ENCODE measurements at regions not wholly inside any gene's neighbourhood (a gene's known extent, or its start where the extent isn't known, plus 50 kb on each side); places are given as distances from the start of the nearest gene placed in this dataset.

GRCh38 chr10:4371691-4372295 lies 454.2 kb upstream of the AKR1E2 start:
- no peak for DNase-seq

GRCh38 chr10:4370376-4370775 lies 455.6 kb upstream of the AKR1E2 start:
- no peak for DNase-seq

- DNase-seq: no peak
Observed at GRCh38 chr10:4361581-4361980, 464.4 kb upstream of the AKR1E2 start.

- DNase-seq: no peak
Observed at GRCh38 chr10:4359003-4359402, 467.0 kb upstream of the AKR1E2 start.

GRCh38 chr10:4357911-4358310 lies 468.1 kb upstream of the AKR1E2 start:
- DNase-seq: no peak

GRCh38 chr10:4355350-4355749 lies 470.7 kb upstream of the AKR1E2 start:
- DNase-seq: no peak

GRCh38 chr10:4354382-4354812 lies 471.6 kb upstream of the AKR1E2 start:
- no peak for DNase-seq

GRCh38 chr10:4353964-4354363 lies 472.0 kb upstream of the AKR1E2 start:
- DNase-seq: no peak

- DNase-seq: no peak
Observed at GRCh38 chr10:4353059-4353655, 472.9 kb upstream of the AKR1E2 start.

- DNase-seq: no peak
Observed at GRCh38 chr10:4352414-4352961, 473.5 kb upstream of the AKR1E2 start.

GRCh38 chr10:4351723-4352413 lies 474.1 kb upstream of the AKR1E2 start:
- no peak for DNase-seq

GRCh38 chr10:4347397-4347796 lies 478.6 kb upstream of the AKR1E2 start:
- DNase-seq: no peak

GRCh38 chr10:4345877-4346646 lies 479.9 kb upstream of the AKR1E2 start:
- DNase-seq: no peak

GRCh38 chr10:4344492-4344994 lies 481.5 kb upstream of the AKR1E2 start:
- no peak for DNase-seq

- DNase-seq: no peak
Observed at GRCh38 chr10:4343873-4344272, 482.1 kb upstream of the AKR1E2 start.

GRCh38 chr10:4343091-4343490 lies 482.9 kb upstream of the AKR1E2 start:
- no peak for DNase-seq

- DNase-seq: no peak
Observed at GRCh38 chr10:4338768-4339167, 487.2 kb upstream of the AKR1E2 start.

GRCh38 chr10:4337563-4337962 lies 488.4 kb upstream of the AKR1E2 start:
- DNase-seq: no peak

GRCh38 chr10:4334871-4335270 lies 491.1 kb upstream of the AKR1E2 start:
- no peak for DNase-seq

- DNase-seq: no peak
Observed at GRCh38 chr10:4334015-4334414, 492.0 kb upstream of the AKR1E2 start.

- no peak for DNase-seq
Observed at GRCh38 chr10:4333459-4333894, 492.5 kb upstream of the AKR1E2 start.

GRCh38 chr10:4332764-4333458 lies 493.1 kb upstream of the AKR1E2 start:
- no peak for DNase-seq

Measured in activated CD4-positive, alpha-beta T cell treated with anti-CD3 and anti-CD28 coated beads for 1 hour (primary cell).